ENCODE measurements at regions not wholly inside any gene's neighbourhood (a gene's known extent, or its start where the extent isn't known, plus 50 kb on each side); places are given as distances from the start of the nearest gene placed in this dataset.

GRCh38 chr7:119439192-119439591, 833.8 kb upstream of the KCND2 start:
- intact Hi-C loops (cut with micrococcal nuclease): no loop called here
- ATAC-seq: no peak
- H3K27me3 ChIP-seq (ENCODE audit: control insufficient read depth, insufficient read depth, low read length): no peaks in the 10 kb centered on the region
- Mint-ChIP-seq H3K4me3 (no peak overlapping the region), H3K27ac (no peak overlapping the region), H3K36me3 (no peaks in the 10 kb centered on the region), H3K4me1 (no peaks in the 10 kb centered on the region), H3K27me3 (ENCODE audit: low read depth in 2 of 2) (no peaks in the 10 kb centered on the region), H3K9me3 (peaks cover 11 to 17% of the 10 kb centered on the region in 2 donors)
- WGBS (ENCODE audit: insufficient coverage): 77% methylated on average over 4 of the region's 4 CpGs
- H3K36me3 ChIP-seq (ENCODE audit: control insufficient read depth, insufficient read depth, low read length): no peaks in the 10 kb centered on the region
- TF ChIP-seq CTCF (IDR thresholded peaks at IDR 0.05): no peak
- peaks cover 4% of the 10 kb centered on the region for H3K9me3 ChIP-seq (ENCODE audit: control insufficient read depth, insufficient read depth, low read length)
- H3K4me3 ChIP-seq (ENCODE audit: low read length): no peak overlapping the region
- no peak for DNase-seq
- no peak overlapping the region for H3K27ac ChIP-seq (ENCODE audit: low read length)
- no peaks in the 10 kb centered on the region for H3K4me1 ChIP-seq (ENCODE audit: control insufficient read depth, insufficient read depth, low read length)

DNA sequence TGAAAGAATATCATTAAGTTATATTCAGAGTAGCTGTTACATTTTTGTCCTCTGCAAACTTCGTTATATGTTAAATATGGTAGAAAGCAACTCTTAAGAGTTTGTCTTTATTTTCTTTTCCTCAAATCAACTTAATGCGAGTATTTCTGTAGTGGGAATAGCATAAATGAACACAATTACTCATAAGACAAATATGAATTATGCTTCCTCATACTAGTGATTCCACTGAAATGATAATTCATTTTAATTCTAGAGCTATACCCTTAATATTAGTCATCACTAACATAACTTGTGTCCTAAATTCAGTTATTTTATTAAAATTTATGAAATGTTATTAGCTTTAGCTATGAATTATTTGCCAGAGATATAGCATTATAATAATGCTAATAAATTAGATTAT, 820.6 kb upstream of the KCND2 start:
- ATAC-seq (no peak), DNase-seq (no peak)
- Mint-ChIP-seq H3K27ac (no peak overlapping the region), H3K9me3 (peaks cover 16 to 29% of the 10 kb centered on the region in 2 donors), H3K36me3 (peaks cover 26% of the 10 kb centered on the region), H3K27me3 (ENCODE audit: low read depth in 2 of 2) (no peaks in the 10 kb centered on the region), H3K4me3 (no peak overlapping the region), H3K4me1 (no peaks in the 10 kb centered on the region)
- no peak overlapping the region for H3K27ac ChIP-seq (ENCODE audit: low read length)
- no peaks in the 10 kb centered on the region for H3K9me3 ChIP-seq (ENCODE audit: control insufficient read depth, insufficient read depth, low read length)
- H3K36me3 ChIP-seq (ENCODE audit: control insufficient read depth, insufficient read depth, low read length): no peaks in the 10 kb centered on the region
- H3K4me1 ChIP-seq (ENCODE audit: control insufficient read depth, insufficient read depth, low read length): no peaks in the 10 kb centered on the region
- no peaks in the 10 kb centered on the region for H3K27me3 ChIP-seq (ENCODE audit: control insufficient read depth, insufficient read depth, low read length)
- WGBS (ENCODE audit: insufficient coverage): no CpG with 5 or more reads among the region's 2 CpGs
- no peak overlapping the region for H3K4me3 ChIP-seq (ENCODE audit: low read length)
- intact Hi-C loops (cut with micrococcal nuclease): no loop called here
- TF ChIP-seq CTCF (IDR thresholded peaks at IDR 0.05): no peak

DNA sequence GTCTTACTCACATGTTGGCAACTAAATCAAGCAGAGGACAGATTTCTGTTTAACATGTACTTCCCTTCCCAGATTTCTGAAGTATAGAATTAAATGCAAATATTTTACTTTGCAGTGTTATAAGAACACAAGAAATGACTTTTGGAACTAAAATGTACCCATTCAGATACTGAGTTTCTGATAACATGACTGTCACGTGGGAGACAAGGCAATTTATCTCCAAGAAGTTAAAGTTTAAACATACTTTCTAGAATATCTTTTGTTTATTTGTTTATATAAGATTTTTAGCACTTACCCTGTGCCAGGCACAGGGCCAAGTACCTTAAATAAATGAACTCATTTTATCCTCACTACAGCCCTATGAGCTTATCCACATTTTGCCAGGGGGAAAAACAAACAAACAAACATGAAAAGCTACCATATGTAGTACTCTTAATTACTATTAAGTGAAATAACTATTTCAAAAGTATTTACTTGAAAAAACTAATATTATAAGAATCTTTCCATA, 807.1 kb upstream of the KCND2 start:
- Histone ChIP-seq H3K9me3 (ENCODE audit: control insufficient read depth, insufficient read depth, low read length) (no peaks in the 10 kb centered on the region), H3K27ac (ENCODE audit: low read length) (no peak overlapping the region), H3K4me3 (ENCODE audit: low read length) (no peak overlapping the region), H3K36me3 (ENCODE audit: control insufficient read depth, insufficient read depth, low read length) (no peaks in the 10 kb centered on the region), H3K4me1 (ENCODE audit: control insufficient read depth, insufficient read depth, low read length) (no peaks in the 10 kb centered on the region), H3K27me3 (ENCODE audit: control insufficient read depth, insufficient read depth, low read length) (no peaks in the 10 kb centered on the region)
- intact Hi-C loops (cut with micrococcal nuclease): no loop called here
- no peak for TF ChIP-seq CTCF (IDR thresholded peaks at IDR 0.05)
- peaks cover 2 to 6% of the 10 kb centered on the region in 2 donors for H3K9me3 Mint-ChIP-seq
- H3K4me3 Mint-ChIP-seq: no peak overlapping the region
- no peaks in the 10 kb centered on the region for H3K4me1 Mint-ChIP-seq
- WGBS (ENCODE audit: insufficient coverage): no CpG with 5 or more reads among the region's 1 CpG
- DNase-seq: no peak
- H3K27me3 Mint-ChIP-seq (ENCODE audit: low read depth in 2 of 2): no peaks in the 10 kb centered on the region
- H3K36me3 Mint-ChIP-seq: no peaks in the 10 kb centered on the region
- ATAC-seq: no peak
- H3K27ac Mint-ChIP-seq: no peak overlapping the region

- Mint-ChIP-seq H3K36me3 (no peaks in the 10 kb centered on the region), H3K4me1 (no peaks in the 10 kb centered on the region), H3K4me3 (no peak overlapping the region), H3K27ac (no peak overlapping the region), H3K9me3 (peaks cover under 1 to 4% of the 10 kb centered on the region in 2 donors), H3K27me3 (ENCODE audit: low read depth in 2 of 2) (no peaks in the 10 kb centered on the region)
- Histone ChIP-seq H3K36me3 (ENCODE audit: control insufficient read depth, insufficient read depth, low read length) (no peaks in the 10 kb centered on the region), H3K9me3 (ENCODE audit: control insufficient read depth, insufficient read depth, low read length) (no peaks in the 10 kb centered on the region), H3K27me3 (ENCODE audit: control insufficient read depth, insufficient read depth, low read length) (no peaks in the 10 kb centered on the region), H3K27ac (ENCODE audit: low read length) (no peak overlapping the region), H3K4me1 (ENCODE audit: control insufficient read depth, insufficient read depth, low read length) (no peaks in the 10 kb centered on the region), H3K4me3 (ENCODE audit: low read length) (no peak overlapping the region)
- DNase-seq: no peak
- intact Hi-C loops (cut with micrococcal nuclease): no loop called here
- no peak for ATAC-seq
- WGBS (ENCODE audit: insufficient coverage): 49% methylated on average over 7 of the region's 7 CpGs
- no peak for TF ChIP-seq CTCF (IDR thresholded peaks at IDR 0.05)
These were observed 800.5 kb upstream of the KCND2 start for GRCh38 chr7:119472408-119473038.

All from natural killer cell (primary cell).